Spleen (tissue), 11 donors: ENCODE measurements at regions not wholly inside any gene's neighbourhood (a gene's known extent, or its start where the extent isn't known, plus 50 kb on each side); places are given as distances from the start of the nearest gene placed in this dataset.

Experiments
- DNase-seq: peaks from one replicate; pipeline ENCODE4 v3.0.0-alpha.2; 2020
- H3K27ac ChIP-seq, 8 donors: fragments of 200-600 bp; sonication (generic) in 7 of 8; 1 replicate in 4 of 8; 2 replicates in 4 of 8; pipeline versions ENCODE4 v1.5.0 to v1.8.0; 2016 to 2021; ENCODE audit warnings: inconsistent platforms in 4 of 8, mild to moderate bottlenecking in 4 of 8, moderate library complexity in 1 of 8
- H3K27me3 ChIP-seq, 7 donors: fragments of 200-600 bp; sonication (generic) in 6 of 7; replicated peaks in 1 of 7; 1 replicate in 4 of 7; 2 replicates in 3 of 7; pipeline versions ENCODE4 v1.5.0 to v1.8.0; 2016 to 2021; ENCODE audit warnings: inconsistent platforms in 3 of 7, mild to moderate bottlenecking in 1 of 7
- H3K36me3 ChIP-seq, 6 donors: fragments of 200-600 bp; sonication (generic) in 5 of 6; 1 replicate in 4 of 6; 2 replicates in 2 of 6; pipeline versions ENCODE4 v1.5.0 to v1.8.0; 2016 to 2021; ENCODE audit warnings: inconsistent platforms in 2 of 6
- H3K4me1 ChIP-seq, 6 donors: fragments of 200-600 bp; sonication (generic) in 5 of 6; 1 replicate in 3 of 6; 2 replicates in 3 of 6; pipeline versions ENCODE4 v1.5.0 to v1.8.0; 2016 to 2021; ENCODE audit warnings: inconsistent platforms in 3 of 6
- H3K4me3 ChIP-seq, 8 donors: fragments of 200-600 bp; sonication (generic) in 7 of 8; 1 replicate in 4 of 8; 2 replicates in 4 of 8; pipeline versions ENCODE4 v1.5.0 to v1.8.0; 2016 to 2021; ENCODE audit warnings: inconsistent platforms in 4 of 8, mild to moderate bottlenecking in 4 of 8, moderate library complexity in 2 of 8
- H3K9me3 ChIP-seq, 8 donors: fragments of 200-600 bp; sonication (generic) in 7 of 8; 1 replicate in 4 of 8; 2 replicates in 4 of 8; pipeline versions ENCODE4 v1.5.0 to v1.8.0; 2016 to 2021; ENCODE audit warnings: inconsistent platforms in 4 of 8
- CTCF ChIP-seq, 11 experiments: fragments of 200-600 bp in 7 of 11; fragments of 450-650 bp in 4 of 11; sonication (generic) in 4 of 11; IDR thresholded peaks in 8 of 11; conservative IDR thresholded peaks in 3 of 11; 1 replicate in 7 of 11; 2 replicates in 4 of 11; pipeline versions ENCODE4 v1.4.0 to v1.8.0; 2016 to 2021; ENCODE audit warnings: antibody characterized with exemption in 11 of 11, inconsistent platforms in 4 of 11, mild to moderate bottlenecking in 1 of 11
- POLR2A ChIP-seq, 3 donors: fragments of 450-650 bp; IDR thresholded peaks; one replicate each; pipeline ENCODE4 v1.5.1; 2017; ENCODE audit warnings: antibody characterized with exemption in 3 of 3, mild to moderate bottlenecking in 1 of 3
- POLR2AphosphoS5 ChIP-seq, 3 donors: sonication (generic); formaldehyde crosslinking; IDR thresholded peaks; one replicate each; pipeline ENCODE4 v1.5.1; 2017; ENCODE audit warnings: antibody characterized with exemption in 3 of 3
- WGBS, 5 donors: extraction: QIAGEN DNeasy Blood & Tissue Kit in 3 of 5; methylation state at CpG; one replicate each; pipeline versions ENCODE4 v1.1.5 to v1.1.7; 2013 to 2018; 5-methylcytosine and 5-hydroxymethylcytosine counted together
- intact Hi-C: fragments of 100-400 bp; cut with DNase I; formaldehyde crosslinking; loops from one replicate; pipeline ENCODE4 v1.15.0; 2023; ENCODE audit warnings: low total_unique reads
- donor health status: healthy with polysubstance abuse.
- donor health status: DM: no; HTN: no; CAD: no; lungs with moderate emphysema.
- donor health status: DM: no; HTN: no; CAD: no.
- donor health status: Bipolar disorder and iron deficiency.
- donor health status: healthy.
- donor health status: DM: no; HTN: no; CAD: no.
- donor health status: DM: yes; HTN: yes; CAD: no.

- no peak for DNase-seq
- H3K9me3 ChIP-seq = no peaks in the 10 kb centered on the region
- no peaks in the 10 kb centered on the region for H3K36me3 ChIP-seq
- intact Hi-C loops = no loop called here
- TF ChIP-seq CTCF (IDR thresholded peaks at IDR 0.05 in 8 of 11, conservative IDR thresholded peaks at IDR 0.05 in 3 of 11) (no peak), POLR2A (IDR thresholded peaks at IDR 0.05) (no peak), POLR2AphosphoS5 (IDR thresholded peaks at IDR 0.05) (no peak)
- H3K4me3 ChIP-seq = no peak overlapping the region
- no peak overlapping the region for H3K27ac ChIP-seq
- WGBS, 5 donors = 92 to 97% (median 94%) methylated on average over 14 of the region's 14 CpGs
- no peaks in the 10 kb centered on the region for H3K27me3 ChIP-seq
- peaks cover 0 to 6% (median 0%) of the 10 kb centered on the region in 6 donors for H3K4me1 ChIP-seq
These were observed 181.0 kb downstream of the KTN1 start for GRCh38 chr14:55760789-55761566.

- Histone ChIP-seq H3K27ac (no peak overlapping the region), H3K27me3 (no peaks in the 10 kb centered on the region), H3K4me1 (no peaks in the 10 kb centered on the region), H3K9me3 (no peaks in the 10 kb centered on the region), H3K36me3 (no peaks in the 10 kb centered on the region), H3K4me3 (no peak overlapping the region)
- WGBS, 5 donors = 93 to 100% (median 95%) methylated on average over 1 of the region's 1 CpG
- intact Hi-C loops = no loop called here
- no peak for DNase-seq
- TF ChIP-seq POLR2A (IDR thresholded peaks at IDR 0.05) = no peak
- no peak for TF ChIP-seq POLR2AphosphoS5 (IDR thresholded peaks at IDR 0.05)
- no peak for TF ChIP-seq CTCF (IDR thresholded peaks at IDR 0.05 in 8 of 11, conservative IDR thresholded peaks at IDR 0.05 in 3 of 11)
These were observed 181.6 kb downstream of the KTN1 start for GRCh38 chr14:55761651-55762050.

GRCh38 chr14:55762595-55763232 lies 182.7 kb downstream of the KTN1 start:
- H3K4me3 ChIP-seq = no peak overlapping the region
- DNase-seq = no peak
- H3K27me3 ChIP-seq = no peaks in the 10 kb centered on the region
- WGBS, 5 donors = 48 to 55% (median 52%) methylated on average over 5 of the region's 5 CpGs
- H3K4me1 ChIP-seq = no peaks in the 10 kb centered on the region
- H3K9me3 ChIP-seq = no peaks in the 10 kb centered on the region
- intact Hi-C loops = no loop called here
- H3K27ac ChIP-seq = no peak overlapping the region
- no peaks in the 10 kb centered on the region for H3K36me3 ChIP-seq
- TF ChIP-seq POLR2A (IDR thresholded peaks at IDR 0.05) = no peak
- no peak for TF ChIP-seq CTCF (IDR thresholded peaks at IDR 0.05 in 8 of 11, conservative IDR thresholded peaks at IDR 0.05 in 3 of 11)
- TF ChIP-seq POLR2AphosphoS5 (IDR thresholded peaks at IDR 0.05) = no peak

GRCh38 chr14:55764784-55765183 lies 184.8 kb downstream of the KTN1 start:
- no peak for TF ChIP-seq POLR2A (IDR thresholded peaks at IDR 0.05)
- TF ChIP-seq POLR2AphosphoS5 (IDR thresholded peaks at IDR 0.05) = no peak
- no peak for TF ChIP-seq CTCF (IDR thresholded peaks at IDR 0.05 in 8 of 11, conservative IDR thresholded peaks at IDR 0.05 in 3 of 11)
- Histone ChIP-seq H3K36me3 (no peaks in the 10 kb centered on the region), H3K9me3 (no peaks in the 10 kb centered on the region), H3K27me3 (no peaks in the 10 kb centered on the region), H3K27ac (no peak overlapping the region), H3K4me3 (no peak overlapping the region), H3K4me1 (no peaks in the 10 kb centered on the region)
- no peak for DNase-seq
- 51 to 85% (median 75%) methylated on average over 1 of the region's 1 CpG for WGBS, 5 donors
- intact Hi-C loops = no loop called here
